GM12878 (cell line): ENCODE measurements at regions not wholly inside any gene's neighbourhood (a gene's known extent, or its start where the extent isn't known, plus 50 kb on each side); places are given as distances from the start of the nearest gene placed in this dataset.

ENCODE experiments used
- ATAC-seq: fragments of 200-7000 bp; cut with Tn5 transposase; 3 replicates; pipeline ENCODE4 v1.9.1; 2020; ENCODE audit warnings: mild to moderate bottlenecking, moderate library complexity
- BruUV-seq: library from RNA; stranded (reverse); fragments of 400-500 nt; replicated peaks from 2 replicates; lab custom pipeline; 2021; lab: Mats Ljungman, UMichigan
- CTCF ChIA-PET: fragments of 300-600 bp; sonication (Branson Sonifier 250); formaldehyde crosslinking; extraction: SDS; loops from one replicate; lab custom pipeline; 2021; ENCODE audit warnings: inconsistent platforms; lab: Yijun Ruan, JAX
- POLR2A ChIA-PET: fragments of 350-600 bp; formaldehyde crosslinking; extraction: SDS; loops from one replicate; lab custom pipeline; 2021; ENCODE audit warnings: inconsistent platforms; lab: Charles Lee
- RAD21 ChIA-PET: fragments of 300-600 bp; sonication (Branson Sonifier 250); formaldehyde crosslinking; loops from one replicate; lab custom pipeline; 2023; ENCODE audit warnings: antibody characterized with exemption; ENCODE audit not compliant: unreplicated experiment; lab: Charles Lee
- SMC1A ChIA-PET: fragments of 300-600 bp; sonication (Branson Sonifier 250); formaldehyde crosslinking; loops from one replicate; lab custom pipeline; 2023; ENCODE audit not compliant: unreplicated experiment, uncharacterized antibody; lab: Charles Lee
- DNase-seq: peaks from one replicate; pipeline ENCODE4 v3.0.0-alpha.2; 2011; ENCODE audit warnings: low read depth, low spot score
- FAIRE-seq: peaks from 3 replicates; lab custom pipeline; 2011; peaks lifted over from hg19 to GRCh38; lab: Jason Lieb, UNC
- H2AFZ ChIP-seq: 2 replicates; pipeline ENCODE4 v1.6.0; 2011; ENCODE audit warnings: low read depth, low read length, control low read depth; ENCODE audit not compliant: control insufficient read depth
- H3K27ac ChIP-seq: 2 replicates; pipeline ENCODE4 v1.5.1; 2011; ENCODE audit warnings: control low read depth; ENCODE audit not compliant: control insufficient read depth, insufficient read depth
- H3K27me3 ChIP-seq, 2 experiments: replicated peaks in 1 of 2; 2 replicates each; pipeline versions ENCODE4 v1.6.0 to v1.6.1; 2011; ENCODE audit warnings: low read length in 1 of 2; ENCODE audit not compliant: control insufficient read depth in 2 of 2, insufficient read depth in 2 of 2
- H3K36me3 ChIP-seq, 2 experiments: 2 replicates each; pipeline ENCODE4 v1.5.1; 2011; ENCODE audit warnings: low read length in 1 of 2; ENCODE audit not compliant: control insufficient read depth in 2 of 2, insufficient read depth in 2 of 2
- H3K4me1 ChIP-seq: 2 replicates; pipeline ENCODE4 v1.6.1; 2011; ENCODE audit warnings: mild to moderate bottlenecking, low read length, moderate library complexity, mixed read lengths; ENCODE audit not compliant: control insufficient read depth, insufficient read depth
- H3K4me2 ChIP-seq: 2 replicates; pipeline ENCODE4 v1.6.0; 2011; ENCODE audit warnings: control low read depth; ENCODE audit not compliant: control insufficient read depth, insufficient read depth
- H3K4me3 ChIP-seq: fragments of 200-600 bp; sonication (generic); 2 replicates; pipeline ENCODE4 v1.5.1; 2016
- H3K79me2 ChIP-seq: 2 replicates; pipeline ENCODE4 v1.6.0; 2011; ENCODE audit warnings: low read length; ENCODE audit not compliant: control insufficient read depth, insufficient read depth
- H3K9ac ChIP-seq: 2 replicates; pipeline ENCODE4 v1.8.0; 2011; ENCODE audit warnings: low read length, control low read depth, mixed read lengths; ENCODE audit not compliant: control insufficient read depth, insufficient read depth
- H3K9me3 ChIP-seq: replicated peaks from 3 replicates; pipeline ENCODE4 v1.5.1; 2011; ENCODE audit warnings: mild to moderate bottlenecking, low read length; ENCODE audit not compliant: control insufficient read depth, insufficient read depth
- H4K20me1 ChIP-seq: 2 replicates; pipeline ENCODE4 v1.6.0; 2011; ENCODE audit not compliant: control insufficient read depth, insufficient read depth
- BRCA1 ChIP-seq: IDR thresholded peaks from 2 replicates; pipeline ENCODE4 v1.6.1; 2011; ENCODE audit warnings: low read depth, low read length, improper control_type of control experiment
- CTCF ChIP-seq, 3 experiments: IDR thresholded peaks in 2 of 3; conservative IDR thresholded peaks in 1 of 3; 2 replicates each; pipeline ENCODE4 v1.5.1; 2011; ENCODE audit warnings: low read depth in 3 of 3, low read length in 3 of 3, mild to moderate bottlenecking in 3 of 3, control low read depth in 2 of 3, moderate library complexity in 2 of 3, inconsistent platforms in 1 of 3, mixed read lengths in 1 of 3; ENCODE audit not compliant: control insufficient read depth in 2 of 3, insufficient read depth in 1 of 3; ENCODE audit errors: extremely low read depth in 1 of 3
- IKZF2 ChIP-seq, 2 experiments: fragments of 450-650 bp; IDR thresholded peaks; 2 replicates each; pipeline ENCODE4 v1.6.1; 2017; ENCODE audit warnings: mild to moderate bottlenecking in 2 of 2, moderate library complexity in 2 of 2
- IRF5 ChIP-seq: fragments of 450-650 bp; IDR thresholded peaks from 2 replicates; pipeline ENCODE4 v1.6.1; 2017; ENCODE audit warnings: borderline replicate concordance
- NFIC ChIP-seq: IDR thresholded peaks from 2 replicates; pipeline ENCODE4 v1.6.1; 2012; ENCODE audit warnings: low read depth, mild to moderate bottlenecking, inconsistent platforms, low read length, moderate library complexity
- NRF1 ChIP-seq: conservative IDR thresholded peaks from 2 replicates; pipeline ENCODE4 v1.6.1; 2011; ENCODE audit warnings: mild to moderate bottlenecking, low read depth, low read length, improper control_type of control experiment
- RAD51 ChIP-seq: fragments of 450-650 bp; IDR thresholded peaks from 2 replicates; pipeline ENCODE4 v1.6.1; 2016; ENCODE audit warnings: moderate library complexity, mild to moderate bottlenecking, inconsistent platforms
- SRF ChIP-seq, 2 experiments: IDR thresholded peaks; 2 replicates each; pipeline ENCODE4 v1.6.1; 2011; ENCODE audit warnings: low read depth in 2 of 2, low read length in 2 of 2, mild to moderate bottlenecking in 1 of 2, moderate library complexity in 1 of 2
- SUZ12 ChIP-seq: fragments of 200-600 bp; sonication (generic); IDR thresholded peaks from one replicate; pipeline ENCODE4 v1.6.1; 2018; ENCODE audit warnings: antibody characterized with exemption, mild to moderate bottlenecking; ENCODE audit not compliant: unreplicated experiment
- TAF1 ChIP-seq: IDR thresholded peaks from 2 replicates; pipeline ENCODE4 v1.6.1; 2011; ENCODE audit warnings: mild to moderate bottlenecking, low read depth, low read length, borderline replicate concordance
- TCF7 ChIP-seq: IDR thresholded peaks from 2 replicates; pipeline ENCODE4 v1.6.1; 2014; ENCODE audit warnings: antibody characterized with exemption, borderline replicate concordance
- ZBED1 ChIP-seq: IDR thresholded peaks from 2 replicates; pipeline ENCODE4 v1.6.1; 2016; ENCODE audit warnings: borderline replicate concordance
- in situ Hi-C: fragments of 300-500 bp; cut with MboI; formaldehyde crosslinking; loops from 9 replicates; pipeline ENCODE4 v1.14.3; 2018; ENCODE audit warnings: mixed read lengths
- intact Hi-C: fragments of 100-400 bp; cut with micrococcal nuclease; formaldehyde crosslinking; loops from one replicate; pipeline ENCODE4 v1.14.2; 2022; ENCODE audit not compliant: unreplicated experiment
- TF ChIP-seq, protein P1 (sequence below): fragments of 450-650 bp; IDR thresholded peaks from 2 replicates; pipeline ENCODE4 v1.6.1; 2018; ENCODE audit warnings: mild to moderate bottlenecking, low read depth, moderate library complexity; ENCODE audit not compliant: partially characterized antibody

DNA sequence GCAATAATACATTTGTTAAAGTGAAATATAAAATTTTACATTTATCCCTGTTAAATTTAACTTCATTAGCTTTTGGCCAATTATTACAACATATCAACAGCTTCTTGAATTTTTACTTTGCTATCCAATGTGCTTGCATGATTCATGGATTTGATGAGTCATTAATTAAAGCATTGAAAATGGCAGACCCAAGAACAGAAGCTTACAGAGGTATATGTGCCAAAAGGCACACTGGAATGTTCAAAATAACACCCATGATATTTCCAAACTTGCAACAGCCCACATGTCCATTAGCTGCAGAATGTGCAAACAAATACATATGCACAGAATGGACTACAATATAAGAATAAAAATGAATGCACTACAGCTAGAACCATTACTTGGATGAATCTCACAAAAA, 76.4 kb upstream of the MAN1A2 start:
- Histone ChIP-seq H2AFZ (no peak overlapping the region), H3K27me3 (peaks cover 0 to 2% of the 10 kb centered on the region in 2 experiments; a peak in 1 of 4 replicates), H4K20me1 (no peaks in the 10 kb centered on the region), H3K4me1 (no peaks in the 10 kb centered on the region), H3K9ac (no peak overlapping the region), H3K36me3 (no peaks in the 10 kb centered on the region), H3K79me2 (no peaks in the 10 kb centered on the region), H3K9me3 (no peaks in the 10 kb centered on the region), H3K4me2 (no peak overlapping the region), H3K27ac (no peak overlapping the region), H3K4me3 (no peak overlapping the region)
- ATAC-seq (no peak), FAIRE-seq (no peak), DNase-seq (no peak)
- in situ Hi-C loops, result no loop called here
- TF ChIP-seq TCF7, result no peak
- no peak for TF ChIP-seq BRCA1
- no peak for TF ChIP-seq ZBED1
- no peak for TF ChIP-seq NRF1
- TF ChIP-seq NFIC, result no peak
- TF ChIP-seq SRF (IDR thresholded peaks at IDR 0.05; ENCODE audit: low read depth in 2 of 2, low read length in 2 of 2), result no peak
- TF ChIP-seq SUZ12, result no peak
- no peak for TF ChIP-seq RAD51
- TF ChIP-seq, protein P1, sequence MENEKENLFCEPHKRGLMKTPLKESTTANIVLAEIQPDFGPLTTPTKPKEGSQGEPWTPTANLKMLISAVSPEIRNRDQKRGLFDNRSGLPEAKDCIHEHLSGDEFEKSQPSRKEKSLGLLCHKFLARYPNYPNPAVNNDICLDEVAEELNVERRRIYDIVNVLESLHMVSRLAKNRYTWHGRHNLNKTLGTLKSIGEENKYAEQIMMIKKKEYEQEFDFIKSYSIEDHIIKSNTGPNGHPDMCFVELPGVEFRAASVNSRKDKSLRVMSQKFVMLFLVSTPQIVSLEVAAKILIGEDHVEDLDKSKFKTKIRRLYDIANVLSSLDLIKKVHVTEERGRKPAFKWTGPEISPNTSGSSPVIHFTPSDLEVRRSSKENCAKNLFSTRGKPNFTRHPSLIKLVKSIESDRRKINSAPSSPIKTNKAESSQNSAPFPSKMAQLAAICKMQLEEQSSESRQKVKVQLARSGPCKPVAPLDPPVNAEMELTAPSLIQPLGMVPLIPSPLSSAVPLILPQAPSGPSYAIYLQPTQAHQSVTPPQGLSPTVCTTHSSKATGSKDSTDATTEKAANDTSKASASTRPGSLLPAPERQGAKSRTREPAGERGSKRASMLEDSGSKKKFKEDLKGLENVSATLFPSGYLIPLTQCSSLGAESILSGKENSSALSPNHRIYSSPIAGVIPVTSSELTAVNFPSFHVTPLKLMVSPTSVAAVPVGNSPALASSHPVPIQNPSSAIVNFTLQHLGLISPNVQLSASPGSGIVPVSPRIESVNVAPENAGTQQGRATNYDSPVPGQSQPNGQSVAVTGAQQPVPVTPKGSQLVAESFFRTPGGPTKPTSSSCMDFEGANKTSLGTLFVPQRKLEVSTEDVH, result no peak
- TF ChIP-seq IKZF2 (IDR thresholded peaks at IDR 0.05), result no peak
- no peak for TF ChIP-seq IRF5
- no peak for TF ChIP-seq TAF1
- no peak for TF ChIP-seq CTCF (IDR thresholded peaks at IDR 0.05 in 2 of 3, conservative IDR thresholded peaks at IDR 0.05 in 1 of 3; ENCODE audit: control insufficient read depth in 2 of 3, extremely low read depth in 1 of 3, insufficient read depth in 1 of 3, low read depth in 3 of 3, low read length in 3 of 3)
- ChIA-PET POLR2A (no interaction called here), SMC1A (no interaction called here), RAD21 (no interaction called here), CTCF (interaction anchor here (1.2 kb wide), 1 partner anchor 27 kb away, joined by 3 read pairs; no protein-coding TSS in a partner anchor)
- BruUV-seq, result no TSS peak
- intact Hi-C loops, result no loop called here
